SW480 (cell line): ENCODE measurements at regions not wholly inside any gene's neighbourhood (a gene's known extent, or its start where the extent isn't known, plus 50 kb on each side); places are given as distances from the start of the nearest gene placed in this dataset.
A peak's percentile ranks its signal among the peaks of the same experiment; 100 is the strongest.
"Not testable (repeated sequence)": the region's sequence is repeated elsewhere in the genome, so short reads cannot be mapped to it uniquely, and the experiment has no call there.

Experiments
- DNase-seq: peaks from one replicate; pipeline ENCODE4 v3.0.0-alpha.2; 2016; ENCODE audit warnings: low spot score

GRCh38 chr4:188287169-188287894 is 148.1 kb downstream of the TRIML1 start:
- DNase-seq: no peak

GRCh38 chr4:188289531-188290125 is 150.4 kb downstream of the TRIML1 start:
- no peak for DNase-seq

DNA sequence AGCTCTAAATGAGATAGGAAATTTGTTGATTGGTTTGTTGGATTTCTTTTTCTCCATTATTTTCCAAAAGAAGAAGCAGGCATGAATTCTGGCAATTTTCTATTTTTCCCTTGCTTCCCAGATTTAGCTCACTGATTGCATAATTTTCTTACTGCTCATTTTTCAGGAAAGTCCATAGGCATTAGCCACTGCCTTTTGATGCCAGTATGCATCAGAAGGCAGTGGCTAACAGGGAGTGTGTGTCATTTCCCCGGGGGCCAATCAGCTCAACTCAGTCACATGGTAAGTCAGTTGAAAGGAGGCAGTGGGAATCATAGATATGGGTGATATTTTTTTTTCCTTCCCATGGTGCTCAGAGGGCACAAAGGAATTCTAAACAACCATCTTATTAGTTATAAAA is 156.7 kb downstream of the TRIML1 start:
- DNase-seq: no peak

- no peak for DNase-seq
These were observed 157.1 kb downstream of the TRIML1 start for GRCh38 chr4:188296331-188296730.

- no peak for DNase-seq
These were observed 158.6 kb downstream of the TRIML1 start for GRCh38 chr4:188297873-188298272.

GRCh38 chr4:188299161-188299560 is 159.9 kb downstream of the TRIML1 start:
- no peak for DNase-seq

- DNase-seq: no peak
These were observed 161.1 kb downstream of the TRIML1 start for GRCh38 chr4:188300385-188300784.

- DNase-seq: no peak
These were observed 166.4 kb downstream of the TRIML1 start for GRCh38 chr4:188305690-188306089.

GRCh38 chr4:188307591-188307990 is 168.3 kb downstream of the TRIML1 start:
- DNase-seq: no peak

DNA sequence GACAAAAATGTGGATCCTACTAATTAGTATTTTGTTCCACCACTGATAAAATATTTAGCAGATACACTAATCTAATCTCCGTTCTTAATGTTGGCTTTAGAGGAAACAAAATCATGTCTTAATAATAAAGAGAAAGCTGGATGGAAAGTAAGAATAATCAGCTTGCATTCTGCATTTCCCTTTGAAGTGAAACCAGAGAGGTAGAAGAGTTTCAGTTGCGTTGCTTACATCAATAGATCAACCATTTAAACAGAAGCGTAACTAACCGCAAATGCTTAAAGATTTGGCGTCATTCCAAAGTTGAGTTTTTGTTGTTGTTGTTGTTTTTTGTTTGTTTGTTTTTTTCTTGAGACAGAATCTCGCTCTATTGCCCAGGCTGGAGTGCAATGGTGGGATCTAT is 168.9 kb downstream of the TRIML1 start:
- DNase-seq: no peak

DNA sequence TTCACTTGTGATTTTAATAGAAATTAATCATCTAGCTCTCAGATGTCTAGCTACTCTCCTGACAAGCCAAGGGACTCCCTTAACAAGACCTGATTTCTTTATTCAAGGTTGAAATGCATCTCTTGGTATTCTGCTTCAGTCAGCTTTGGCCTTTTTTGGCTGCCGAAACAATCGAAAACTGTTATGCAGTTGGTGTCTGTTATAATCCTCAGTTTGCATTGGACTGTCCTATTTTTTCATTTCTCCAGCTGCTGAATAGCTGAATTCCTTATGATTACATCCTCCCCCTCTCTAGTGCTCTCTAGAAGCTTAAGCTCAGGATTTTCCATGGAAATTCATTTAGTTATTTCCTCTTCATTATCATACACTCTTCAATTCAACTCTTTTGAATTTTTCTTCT is 177.2 kb downstream of the TRIML1 start:
- DNase-seq: no peak

DNA sequence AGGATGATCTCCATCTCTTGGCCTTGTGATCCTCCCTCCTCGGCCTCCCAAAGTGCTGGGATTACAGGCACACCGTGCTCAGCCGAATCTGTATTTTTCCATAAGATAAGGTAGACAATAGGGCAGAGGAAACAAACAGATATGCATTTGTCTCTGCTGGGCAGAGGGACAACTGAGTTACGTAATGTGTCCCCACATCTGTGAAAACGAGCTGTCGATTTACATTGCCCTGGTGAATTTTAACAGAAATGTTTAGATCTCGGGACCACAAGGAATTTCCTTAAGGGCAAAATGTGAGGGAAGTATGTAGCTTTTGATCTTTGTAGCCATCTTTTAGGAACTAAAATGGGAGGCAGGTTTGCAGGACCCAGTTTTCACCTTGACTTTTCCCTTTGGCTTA is 189.7 kb downstream of the TRIML1 start:
- DNase-seq: no peak

DNA sequence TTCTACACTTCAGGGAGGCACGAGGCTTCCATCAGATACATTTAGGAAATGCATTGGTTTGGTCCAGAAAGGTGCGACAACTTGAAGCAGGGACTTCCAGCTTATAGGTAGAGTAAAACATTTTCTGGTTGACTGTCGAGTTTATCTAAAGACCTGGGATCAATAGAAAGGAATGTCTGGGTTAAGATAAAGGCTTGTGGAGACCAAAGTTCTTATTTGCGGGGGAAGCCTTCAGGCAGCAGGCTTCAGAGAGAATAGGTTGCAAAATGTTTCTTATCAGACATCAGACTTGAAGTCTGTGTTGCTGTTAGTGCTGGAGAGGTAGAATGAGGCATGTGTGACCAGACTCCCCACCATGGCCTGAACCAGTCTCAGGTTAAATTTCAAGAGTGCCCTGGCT is 190.3 kb downstream of the TRIML1 start:
- no peak for DNase-seq

GRCh38 chr4:188332265-188332664 is 193.0 kb downstream of the TRIML1 start:
- no peak for DNase-seq

GRCh38 chr4:188336891-188337290 is 197.7 kb downstream of the TRIML1 start:
- no peak for DNase-seq

- DNase-seq: no peak
These were observed 202.2 kb downstream of the TRIML1 start for GRCh38 chr4:188341428-188341827.

GRCh38 chr4:188346171-188346809 is 207.0 kb downstream of the TRIML1 start:
- DNase-seq: no peak

DNA sequence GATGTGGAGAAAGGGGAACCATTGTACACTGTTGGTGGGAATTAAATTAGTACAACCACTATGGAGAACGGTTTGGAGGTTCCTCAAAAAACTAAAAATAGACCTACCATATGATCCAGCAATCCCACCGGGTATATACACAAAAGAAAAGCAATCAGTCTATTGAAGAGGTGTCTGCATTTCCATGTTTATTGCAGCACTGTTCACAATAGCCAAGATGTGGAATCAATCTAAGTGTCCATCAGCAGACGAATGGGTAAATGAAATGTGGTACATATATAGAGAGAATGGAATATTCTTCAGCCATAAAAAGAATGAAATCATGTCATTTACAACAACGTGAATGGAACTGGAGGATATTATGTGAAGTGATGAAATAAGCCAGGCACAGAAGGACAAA is 208.1 kb downstream of the TRIML1 start:
- DNase-seq: no peak

DNA sequence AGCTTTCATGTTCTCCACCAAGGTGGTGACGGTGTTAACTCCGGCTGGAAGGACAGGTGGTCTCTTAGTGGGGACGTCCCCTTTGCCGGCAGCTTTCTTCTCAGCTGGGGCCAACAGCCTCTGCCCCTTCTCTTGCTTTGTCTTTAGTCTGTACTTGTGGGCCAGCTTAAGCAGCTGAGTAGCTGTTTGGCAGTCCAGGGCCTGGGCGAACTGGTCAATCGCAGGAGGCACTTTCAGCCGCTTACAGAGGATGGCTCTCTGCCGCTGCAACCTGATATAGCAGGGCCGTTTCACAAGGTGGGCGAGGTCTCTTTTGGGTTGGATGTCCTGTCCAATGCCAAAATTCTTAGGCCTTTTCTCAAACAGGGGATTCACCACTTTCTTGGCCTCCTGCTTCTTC is 210.3 kb downstream of the TRIML1 start:
- not testable (repeated sequence) for DNase-seq

- no peak for DNase-seq
These were observed 224.0 kb downstream of the TRIML1 start for GRCh38 chr4:188363196-188363595.

DNA sequence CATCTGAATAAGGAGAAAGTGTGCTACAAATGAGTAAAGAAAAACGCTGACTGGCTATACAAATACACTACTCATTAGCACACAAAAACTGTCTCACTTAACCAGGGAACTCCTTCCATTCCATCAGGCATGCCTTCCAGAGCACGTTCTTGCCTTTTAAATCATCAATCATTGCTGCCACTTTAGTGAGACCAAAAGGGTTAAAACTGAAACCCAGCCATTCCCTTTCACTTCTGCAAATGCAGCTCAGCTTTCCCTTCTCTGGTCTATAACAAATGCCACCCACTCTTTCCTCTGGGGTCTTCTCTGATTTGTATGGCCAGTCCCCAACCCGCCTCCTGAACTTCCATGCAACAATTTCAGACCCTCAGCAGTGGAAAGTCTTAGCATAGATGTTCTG is 231.5 kb downstream of the TRIML1 start:
- no peak for DNase-seq

DNA sequence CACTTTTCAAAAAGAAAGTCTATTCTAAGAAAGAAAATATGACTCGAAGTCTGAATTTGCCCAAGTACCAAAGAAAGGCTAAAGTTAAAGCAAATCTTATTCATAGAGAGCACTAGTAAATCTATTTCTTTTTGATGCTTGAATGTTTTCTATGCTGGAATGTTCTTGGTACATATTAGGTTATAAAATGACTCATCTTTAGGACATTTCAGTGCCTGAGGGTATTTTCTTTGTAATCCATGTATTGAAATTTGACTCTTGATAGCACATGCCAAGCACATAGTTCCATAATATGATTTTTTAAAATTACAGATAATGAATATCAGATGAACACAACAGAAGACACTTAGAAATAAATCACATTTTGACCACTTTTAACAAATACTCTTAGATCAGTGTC is 232.8 kb downstream of the TRIML1 start:
- peak; percentile 6 for DNase-seq

DNA sequence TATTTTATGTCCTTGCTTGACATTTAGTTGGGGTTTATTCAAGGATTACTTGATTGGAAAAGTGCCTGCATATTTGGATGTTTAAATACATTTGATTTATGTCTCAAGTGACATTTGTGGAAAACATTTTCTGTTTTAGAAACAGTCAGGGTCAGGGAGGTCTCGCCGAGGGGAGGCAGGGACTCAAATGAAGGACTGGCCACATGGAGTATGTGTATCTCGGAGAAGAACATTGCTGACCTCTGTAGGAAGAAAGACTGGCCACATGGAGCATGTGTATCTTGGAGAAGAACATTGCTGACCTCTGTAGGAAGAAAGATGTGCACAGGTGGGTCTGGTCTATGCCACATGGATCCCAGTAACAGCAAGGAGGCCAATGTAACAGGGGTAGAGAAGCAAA is 233.6 kb downstream of the TRIML1 start:
- DNase-seq: peak; percentile 68

- DNase-seq: no peak
These were observed 235.6 kb downstream of the TRIML1 start for GRCh38 chr4:188374871-188375270.
